Gastrocnemius medialis (tissue), 4 donors: ENCODE measurements at regions not wholly inside any gene's neighbourhood (a gene's known extent, or its start where the extent isn't known, plus 50 kb on each side); places are given as distances from the start of the nearest gene placed in this dataset.

Experiments
- POLR2A ChIP-seq, 2 donors: fragments of 450-650 bp; IDR thresholded peaks; one replicate each; pipeline ENCODE4 v1.6.1; 2017; ENCODE audit warnings: antibody characterized with exemption in 2 of 2, mild to moderate bottlenecking in 2 of 2, moderate library complexity in 2 of 2
- TF ChIP-seq, protein P1 (sequence below), 5 experiments: fragments of 450-650 bp in 3 of 5; fragments of 200-600 bp in 2 of 5; sonication (generic) in 2 of 5; IDR thresholded peaks in 4 of 5; conservative IDR thresholded peaks in 1 of 5; 1 replicate in 4 of 5; 2 replicates in 1 of 5; pipeline ENCODE4 v1.5.1; 2016 to 2019; ENCODE audit warnings: antibody characterized with exemption in 5 of 5, mild to moderate bottlenecking in 3 of 5, moderate library complexity in 3 of 5

DNA sequence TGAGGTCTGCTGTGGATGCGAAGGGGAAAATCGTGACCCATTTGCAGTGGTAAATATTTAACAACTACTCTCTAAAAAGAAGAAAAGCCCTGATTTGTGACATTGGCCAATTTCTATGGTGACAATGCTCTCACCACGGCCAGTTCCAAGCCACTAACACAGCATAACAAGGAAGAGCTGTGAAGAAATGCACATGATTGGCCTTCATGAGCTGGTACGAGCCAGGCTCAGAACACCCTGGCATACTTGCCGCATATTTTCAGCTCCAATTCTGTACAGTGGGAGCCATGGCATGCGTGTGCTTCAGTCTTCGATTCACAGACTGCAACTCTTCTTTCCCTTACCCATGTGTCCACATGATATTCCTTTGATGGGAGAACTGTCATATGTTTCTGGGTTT is 363.9 kb upstream of the CDH5 start:
- TF ChIP-seq, protein P1, sequence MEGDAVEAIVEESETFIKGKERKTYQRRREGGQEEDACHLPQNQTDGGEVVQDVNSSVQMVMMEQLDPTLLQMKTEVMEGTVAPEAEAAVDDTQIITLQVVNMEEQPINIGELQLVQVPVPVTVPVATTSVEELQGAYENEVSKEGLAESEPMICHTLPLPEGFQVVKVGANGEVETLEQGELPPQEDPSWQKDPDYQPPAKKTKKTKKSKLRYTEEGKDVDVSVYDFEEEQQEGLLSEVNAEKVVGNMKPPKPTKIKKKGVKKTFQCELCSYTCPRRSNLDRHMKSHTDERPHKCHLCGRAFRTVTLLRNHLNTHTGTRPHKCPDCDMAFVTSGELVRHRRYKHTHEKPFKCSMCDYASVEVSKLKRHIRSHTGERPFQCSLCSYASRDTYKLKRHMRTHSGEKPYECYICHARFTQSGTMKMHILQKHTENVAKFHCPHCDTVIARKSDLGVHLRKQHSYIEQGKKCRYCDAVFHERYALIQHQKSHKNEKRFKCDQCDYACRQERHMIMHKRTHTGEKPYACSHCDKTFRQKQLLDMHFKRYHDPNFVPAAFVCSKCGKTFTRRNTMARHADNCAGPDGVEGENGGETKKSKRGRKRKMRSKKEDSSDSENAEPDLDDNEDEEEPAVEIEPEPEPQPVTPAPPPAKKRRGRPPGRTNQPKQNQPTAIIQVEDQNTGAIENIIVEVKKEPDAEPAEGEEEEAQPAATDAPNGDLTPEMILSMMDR (IDR thresholded peaks at IDR 0.05 in 4 of 5, conservative IDR thresholded peaks at IDR 0.05 in 1 of 5): no peak
- TF ChIP-seq POLR2A (IDR thresholded peaks at IDR 0.05): no peak
